ENCODE measurements at regions not wholly inside any gene's neighbourhood (a gene's known extent, or its start where the extent isn't known, plus 50 kb on each side); places are given as distances from the start of the nearest gene placed in this dataset.

GRCh38 chr10:90042075-90042474, 340.7 kb downstream of the KIF20B start:
- no peak overlapping the region for H2BK120ac ChIP-seq (ENCODE audit: low read depth, low read length)
- H2BK5ac ChIP-seq (ENCODE audit: low read length): no peak overlapping the region
- no CpG with 5 or more reads among the region's 7 CpGs for WGBS, 2 donors (ENCODE audit: extremely low coverage in 2 of 2, insufficient read length in 2 of 2, insufficient replicate concordance in 1 of 2)

GRCh38 chr10:90047243-90047729, 345.9 kb downstream of the KIF20B start:
- Histone ChIP-seq H3K4me3 (ENCODE audit: low read length in 2 of 2) (no peak overlapping the region), H2BK5ac (ENCODE audit: low read length) (no peak overlapping the region), H3K4ac (ENCODE audit: low read length) (no peak overlapping the region), H3K36me3 (replicated peaks in 1 of 2; ENCODE audit: control insufficient read depth in 2 of 2, insufficient read depth in 2 of 2, low read length in 2 of 2) (no peaks in the 10 kb centered on the region), H2AFZ (ENCODE audit: low read length) (no peak overlapping the region), H3K27me3 (ENCODE audit: control insufficient read depth in 3 of 3, insufficient read depth in 3 of 3, low read depth in 1 of 3, low read length in 3 of 3) (no peaks in the 10 kb centered on the region), H3K14ac (ENCODE audit: low read length) (no peak overlapping the region), H2BK120ac (ENCODE audit: low read depth, low read length) (no peak overlapping the region), H2BK12ac (ENCODE audit: low read length) (no peak overlapping the region), H3K4me2 (ENCODE audit: insufficient read depth, low read length, poor library complexity, severe bottlenecking) (no peak overlapping the region), H3K18ac (ENCODE audit: low read length) (no peak overlapping the region), H3K23ac (ENCODE audit: low read depth, low read length, poor library complexity) (no peak overlapping the region), H2AK5ac (ENCODE audit: low read depth, low read length) (no peak overlapping the region), H3K9me3 (replicated peaks in 1 of 2; ENCODE audit: control insufficient read depth in 2 of 2, insufficient read depth in 1 of 2, low read depth in 1 of 2, low read length in 2 of 2) (no peaks in the 10 kb centered on the region), H4K8ac (ENCODE audit: low read depth, low read length) (no peak overlapping the region), H3K9ac (ENCODE audit: low read depth, low read length, poor library complexity) (no peak overlapping the region), H3K27ac (replicated peaks; ENCODE audit: low read length) (no peak overlapping the region), H3K79me1 (ENCODE audit: low read depth, low read length) (no peaks in the 10 kb centered on the region), H3K4me1 (ENCODE audit: control insufficient read depth in 2 of 2, insufficient read depth in 1 of 2, low read depth in 1 of 2, low read length in 2 of 2) (no peaks in the 10 kb centered on the region), H4K91ac (ENCODE audit: low read depth, low read length, poor library complexity) (no peak overlapping the region), H2BK15ac (ENCODE audit: low read length) (no peak overlapping the region)
- WGBS, 2 donors (ENCODE audit: extremely low coverage in 2 of 2, insufficient read length in 2 of 2, insufficient replicate concordance in 1 of 2): no CpG with 5 or more reads among the region's 3 CpGs
- DNase-seq (ENCODE audit: low spot score): no peak

More at GRCh38 chr10:90042075-90042474, 340.7 kb downstream of the KIF20B start:
- H3K4ac ChIP-seq (ENCODE audit: low read length): no peak overlapping the region
- H2BK12ac ChIP-seq (ENCODE audit: low read length): no peak overlapping the region
- no peak overlapping the region for H2BK15ac ChIP-seq (ENCODE audit: low read length)
- H3K9me3 ChIP-seq (replicated peaks in 1 of 2; ENCODE audit: control insufficient read depth in 2 of 2, insufficient read depth in 1 of 2, low read depth in 1 of 2, low read length in 2 of 2): no peaks in the 10 kb centered on the region
- peaks cover 0 to 2% of the 10 kb centered on the region in 2 donors for H3K4me1 ChIP-seq (ENCODE audit: control insufficient read depth in 2 of 2, insufficient read depth in 1 of 2, low read depth in 1 of 2, low read length in 2 of 2)
- H3K4me2 ChIP-seq (ENCODE audit: insufficient read depth, low read length, poor library complexity, severe bottlenecking): no peak overlapping the region
- H3K14ac ChIP-seq (ENCODE audit: low read length): no peak overlapping the region
- H3K27me3 ChIP-seq (ENCODE audit: control insufficient read depth in 3 of 3, insufficient read depth in 3 of 3, low read depth in 1 of 3, low read length in 3 of 3): no peaks in the 10 kb centered on the region
- no peak for DNase-seq (ENCODE audit: low spot score)
- H3K9ac ChIP-seq (ENCODE audit: low read depth, low read length, poor library complexity): no peak overlapping the region
- H3K79me1 ChIP-seq (ENCODE audit: low read depth, low read length): no peaks in the 10 kb centered on the region
- no peak overlapping the region for H3K18ac ChIP-seq (ENCODE audit: low read length)
- H2AFZ ChIP-seq (ENCODE audit: low read length): no peak overlapping the region
- no peak overlapping the region for H3K27ac ChIP-seq (replicated peaks; ENCODE audit: low read length)
- H4K91ac ChIP-seq (ENCODE audit: low read depth, low read length, poor library complexity): no peak overlapping the region
- H3K23ac ChIP-seq (ENCODE audit: low read depth, low read length, poor library complexity): no peak overlapping the region
- H3K4me3 ChIP-seq (ENCODE audit: low read length in 2 of 2): no peak overlapping the region
- H3K36me3 ChIP-seq (replicated peaks in 1 of 2; ENCODE audit: control insufficient read depth in 2 of 2, insufficient read depth in 2 of 2, low read length in 2 of 2): no peaks in the 10 kb centered on the region
- H4K8ac ChIP-seq (ENCODE audit: low read depth, low read length): no peak overlapping the region
- H2AK5ac ChIP-seq (ENCODE audit: low read depth, low read length): no peak overlapping the region

- Histone ChIP-seq H3K4me2 (ENCODE audit: insufficient read depth, low read length, poor library complexity, severe bottlenecking) (no peak overlapping the region), H2BK15ac (ENCODE audit: low read length) (no peak overlapping the region), H2BK5ac (ENCODE audit: low read length) (no peak overlapping the region), H4K91ac (ENCODE audit: low read depth, low read length, poor library complexity) (no peak overlapping the region), H3K18ac (ENCODE audit: low read length) (no peak overlapping the region), H3K4me1 (ENCODE audit: control insufficient read depth in 2 of 2, insufficient read depth in 1 of 2, low read depth in 1 of 2, low read length in 2 of 2) (no peaks in the 10 kb centered on the region), H3K4ac (ENCODE audit: low read length) (no peak overlapping the region), H2BK12ac (ENCODE audit: low read length) (no peak overlapping the region), H3K4me3 (ENCODE audit: low read length in 2 of 2) (no peak overlapping the region), H2AK5ac (ENCODE audit: low read depth, low read length) (no peak overlapping the region), H3K27ac (replicated peaks; ENCODE audit: low read length) (no peak overlapping the region), H3K36me3 (replicated peaks in 1 of 2; ENCODE audit: control insufficient read depth in 2 of 2, insufficient read depth in 2 of 2, low read length in 2 of 2) (no peaks in the 10 kb centered on the region), H2BK120ac (ENCODE audit: low read depth, low read length) (no peak overlapping the region), H3K23ac (ENCODE audit: low read depth, low read length, poor library complexity) (peak overlapping the region; percentile 20), H3K9ac (ENCODE audit: low read depth, low read length, poor library complexity) (no peak overlapping the region), H4K8ac (ENCODE audit: low read depth, low read length) (no peak overlapping the region), H2AFZ (ENCODE audit: low read length) (no peak overlapping the region), H3K27me3 (ENCODE audit: control insufficient read depth in 3 of 3, insufficient read depth in 3 of 3, low read depth in 1 of 3, low read length in 3 of 3) (no peaks in the 10 kb centered on the region), H3K14ac (ENCODE audit: low read length) (no peak overlapping the region), H3K9me3 (replicated peaks in 1 of 2; ENCODE audit: control insufficient read depth in 2 of 2, insufficient read depth in 1 of 2, low read depth in 1 of 2, low read length in 2 of 2) (no peaks in the 10 kb centered on the region), H3K79me1 (ENCODE audit: low read depth, low read length) (no peaks in the 10 kb centered on the region)
- DNase-seq (ENCODE audit: low spot score): no peak
Observed at GRCh38 chr10:90051053-90051452, 349.7 kb downstream of the KIF20B start.

GRCh38 chr10:90051474-90051873, 350.1 kb downstream of the KIF20B start:
- H2BK15ac ChIP-seq (ENCODE audit: low read length): no peak overlapping the region
- no peak overlapping the region for H4K8ac ChIP-seq (ENCODE audit: low read depth, low read length)
- H3K27me3 ChIP-seq (ENCODE audit: control insufficient read depth in 3 of 3, insufficient read depth in 3 of 3, low read depth in 1 of 3, low read length in 3 of 3): no peaks in the 10 kb centered on the region
- no peak for DNase-seq (ENCODE audit: low spot score)
- no peak overlapping the region for H3K14ac ChIP-seq (ENCODE audit: low read length)
- no peaks in the 10 kb centered on the region for H3K9me3 ChIP-seq (replicated peaks in 1 of 2; ENCODE audit: control insufficient read depth in 2 of 2, insufficient read depth in 1 of 2, low read depth in 1 of 2, low read length in 2 of 2)
- H3K79me1 ChIP-seq (ENCODE audit: low read depth, low read length): no peaks in the 10 kb centered on the region
- H3K36me3 ChIP-seq (replicated peaks in 1 of 2; ENCODE audit: control insufficient read depth in 2 of 2, insufficient read depth in 2 of 2, low read length in 2 of 2): no peaks in the 10 kb centered on the region
- no peaks in the 10 kb centered on the region for H3K4me1 ChIP-seq (ENCODE audit: control insufficient read depth in 2 of 2, insufficient read depth in 1 of 2, low read depth in 1 of 2, low read length in 2 of 2)
- peak overlapping the region in 1 of 2 donors; percentile 19 for H3K4me3 ChIP-seq (ENCODE audit: low read length in 2 of 2)
- H2BK12ac ChIP-seq (ENCODE audit: low read length): no peak overlapping the region
- no peak overlapping the region for H3K4me2 ChIP-seq (ENCODE audit: insufficient read depth, low read length, poor library complexity, severe bottlenecking)
- no peak overlapping the region for H3K4ac ChIP-seq (ENCODE audit: low read length)
- no peak overlapping the region for H2AK5ac ChIP-seq (ENCODE audit: low read depth, low read length)
- no peak overlapping the region for H4K91ac ChIP-seq (ENCODE audit: low read depth, low read length, poor library complexity)
- peak overlapping the region; percentile 67 for H3K18ac ChIP-seq (ENCODE audit: low read length)
- H2BK5ac ChIP-seq (ENCODE audit: low read length): no peak overlapping the region
- H3K23ac ChIP-seq (ENCODE audit: low read depth, low read length, poor library complexity): no peak overlapping the region
- no peak overlapping the region for H3K27ac ChIP-seq (replicated peaks; ENCODE audit: low read length)
- no peak overlapping the region for H2AFZ ChIP-seq (ENCODE audit: low read length)
- H3K9ac ChIP-seq (ENCODE audit: low read depth, low read length, poor library complexity): no peak overlapping the region
- no peak overlapping the region for H2BK120ac ChIP-seq (ENCODE audit: low read depth, low read length)

Data from neuronal stem cell (in vitro differentiated cells).